ENCODE measurements at regions not wholly inside any gene's neighbourhood (a gene's known extent, or its start where the extent isn't known, plus 50 kb on each side); places are given as distances from the start of the nearest gene placed in this dataset.

DNA sequence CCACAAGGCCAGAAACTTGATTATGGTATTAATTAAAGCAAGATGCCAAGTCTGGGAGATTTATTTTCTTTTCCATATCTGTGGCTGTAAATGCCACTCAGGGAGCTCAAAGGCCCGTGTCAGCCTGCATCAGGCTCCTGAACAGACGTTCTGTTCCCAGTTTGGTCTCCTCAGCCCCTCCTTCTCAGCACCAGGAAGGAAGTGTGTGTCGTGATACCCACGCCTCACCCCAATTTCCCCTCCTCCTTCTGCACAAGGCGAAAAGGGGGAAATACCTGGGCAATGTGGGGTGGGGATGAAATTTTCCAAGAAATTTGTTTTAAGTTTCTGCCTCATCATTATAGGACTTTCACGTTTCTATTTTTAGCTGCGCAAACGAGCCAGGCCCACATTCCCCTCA, 112.0 kb downstream of the SYF2 start:
- H3K79me2 ChIP-seq (replicated peaks; ENCODE audit: insufficient read depth, low read length): no peaks in the 10 kb centered on the region
- no peak for TF ChIP-seq TAF1 (IDR thresholded peaks at IDR 0.05; ENCODE audit: low read depth)
- TF ChIP-seq SMC3 (conservative IDR thresholded peaks at IDR 0.05; ENCODE audit: poor library complexity): no peak
- TF ChIP-seq RAD21 (conservative IDR thresholded peaks at IDR 0.05): no peak
- TF ChIP-seq EP300 (conservative IDR thresholded peaks at IDR 0.05; ENCODE audit: poor library complexity, severe bottlenecking): no peak
- TF ChIP-seq POLR2AphosphoS5 (IDR thresholded peaks at IDR 0.05): no peak
- no peak for TF ChIP-seq MXI1 (conservative IDR thresholded peaks at IDR 0.05; ENCODE audit: poor library complexity, severe bottlenecking)
- no peak for TF ChIP-seq EZH2 (IDR thresholded peaks at IDR 0.05; ENCODE audit: borderline replicate concordance, insufficient read depth, low read length, poor library complexity, severe bottlenecking)
- TF ChIP-seq, protein P1, sequence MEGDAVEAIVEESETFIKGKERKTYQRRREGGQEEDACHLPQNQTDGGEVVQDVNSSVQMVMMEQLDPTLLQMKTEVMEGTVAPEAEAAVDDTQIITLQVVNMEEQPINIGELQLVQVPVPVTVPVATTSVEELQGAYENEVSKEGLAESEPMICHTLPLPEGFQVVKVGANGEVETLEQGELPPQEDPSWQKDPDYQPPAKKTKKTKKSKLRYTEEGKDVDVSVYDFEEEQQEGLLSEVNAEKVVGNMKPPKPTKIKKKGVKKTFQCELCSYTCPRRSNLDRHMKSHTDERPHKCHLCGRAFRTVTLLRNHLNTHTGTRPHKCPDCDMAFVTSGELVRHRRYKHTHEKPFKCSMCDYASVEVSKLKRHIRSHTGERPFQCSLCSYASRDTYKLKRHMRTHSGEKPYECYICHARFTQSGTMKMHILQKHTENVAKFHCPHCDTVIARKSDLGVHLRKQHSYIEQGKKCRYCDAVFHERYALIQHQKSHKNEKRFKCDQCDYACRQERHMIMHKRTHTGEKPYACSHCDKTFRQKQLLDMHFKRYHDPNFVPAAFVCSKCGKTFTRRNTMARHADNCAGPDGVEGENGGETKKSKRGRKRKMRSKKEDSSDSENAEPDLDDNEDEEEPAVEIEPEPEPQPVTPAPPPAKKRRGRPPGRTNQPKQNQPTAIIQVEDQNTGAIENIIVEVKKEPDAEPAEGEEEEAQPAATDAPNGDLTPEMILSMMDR (IDR thresholded peaks at IDR 0.05; ENCODE audit: poor library complexity, severe bottlenecking): no peak
- TF ChIP-seq, protein P2, sequence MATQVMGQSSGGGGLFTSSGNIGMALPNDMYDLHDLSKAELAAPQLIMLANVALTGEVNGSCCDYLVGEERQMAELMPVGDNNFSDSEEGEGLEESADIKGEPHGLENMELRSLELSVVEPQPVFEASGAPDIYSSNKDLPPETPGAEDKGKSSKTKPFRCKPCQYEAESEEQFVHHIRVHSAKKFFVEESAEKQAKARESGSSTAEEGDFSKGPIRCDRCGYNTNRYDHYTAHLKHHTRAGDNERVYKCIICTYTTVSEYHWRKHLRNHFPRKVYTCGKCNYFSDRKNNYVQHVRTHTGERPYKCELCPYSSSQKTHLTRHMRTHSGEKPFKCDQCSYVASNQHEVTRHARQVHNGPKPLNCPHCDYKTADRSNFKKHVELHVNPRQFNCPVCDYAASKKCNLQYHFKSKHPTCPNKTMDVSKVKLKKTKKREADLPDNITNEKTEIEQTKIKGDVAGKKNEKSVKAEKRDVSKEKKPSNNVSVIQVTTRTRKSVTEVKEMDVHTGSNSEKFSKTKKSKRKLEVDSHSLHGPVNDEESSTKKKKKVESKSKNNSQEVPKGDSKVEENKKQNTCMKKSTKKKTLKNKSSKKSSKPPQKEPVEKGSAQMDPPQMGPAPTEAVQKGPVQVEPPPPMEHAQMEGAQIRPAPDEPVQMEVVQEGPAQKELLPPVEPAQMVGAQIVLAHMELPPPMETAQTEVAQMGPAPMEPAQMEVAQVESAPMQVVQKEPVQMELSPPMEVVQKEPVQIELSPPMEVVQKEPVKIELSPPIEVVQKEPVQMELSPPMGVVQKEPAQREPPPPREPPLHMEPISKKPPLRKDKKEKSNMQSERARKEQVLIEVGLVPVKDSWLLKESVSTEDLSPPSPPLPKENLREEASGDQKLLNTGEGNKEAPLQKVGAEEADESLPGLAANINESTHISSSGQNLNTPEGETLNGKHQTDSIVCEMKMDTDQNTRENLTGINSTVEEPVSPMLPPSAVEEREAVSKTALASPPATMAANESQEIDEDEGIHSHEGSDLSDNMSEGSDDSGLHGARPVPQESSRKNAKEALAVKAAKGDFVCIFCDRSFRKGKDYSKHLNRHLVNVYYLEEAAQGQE (IDR thresholded peaks at IDR 0.05; ENCODE audit: borderline replicate concordance): no peak
- H3K9ac ChIP-seq (ENCODE audit: low read length): no peak overlapping the region
- no peaks in the 10 kb centered on the region for H3K27me3 ChIP-seq (ENCODE audit: insufficient read depth, low read depth, low read length)
- H2AFZ ChIP-seq (ENCODE audit: low read depth, low read length): no peak overlapping the region
- no peaks in the 10 kb centered on the region for H3K9me3 ChIP-seq (ENCODE audit: low read length)
- H4K20me1 ChIP-seq (ENCODE audit: insufficient read depth): no peaks in the 10 kb centered on the region
- no peaks in the 10 kb centered on the region for H3K36me3 ChIP-seq (ENCODE audit: insufficient read depth, low read length)
- H3F3A ChIP-seq (ENCODE audit: insufficient read depth, low read length, poor library complexity, severe bottlenecking): no peaks in the 10 kb centered on the region
- no peaks in the 10 kb centered on the region for H3K9me2 ChIP-seq (ENCODE audit: insufficient read depth, low read length)
- H3K4me2 ChIP-seq (ENCODE audit: low read length): no peak overlapping the region
- no peak overlapping the region for H3K27ac ChIP-seq (ENCODE audit: low read length)
- no peak overlapping the region for H3K4me3 ChIP-seq (ENCODE audit: low read length)

DNA sequence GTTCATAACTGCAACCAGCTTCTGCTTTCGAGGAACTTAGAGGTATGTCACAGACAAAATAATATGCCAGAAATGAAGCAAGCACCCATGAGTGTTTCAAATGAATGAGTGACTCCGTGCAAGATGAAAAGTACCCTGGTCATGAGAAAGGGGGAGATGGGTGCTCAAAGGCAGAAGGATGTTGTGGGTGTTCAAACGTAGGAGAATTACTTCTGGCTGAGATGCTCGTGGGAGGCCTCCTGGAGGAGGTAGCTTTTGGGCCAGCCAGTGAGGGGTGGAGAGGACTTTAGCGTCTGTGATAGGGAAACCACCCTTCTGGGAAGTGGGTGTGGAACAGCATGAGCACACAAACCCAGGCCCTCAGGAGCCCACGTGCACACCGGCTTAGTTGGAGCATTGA, 113.8 kb downstream of the SYF2 start:
- Histone ChIP-seq H3K4me3 (ENCODE audit: low read length) (no peak overlapping the region), H3K27me3 (ENCODE audit: insufficient read depth, low read depth, low read length) (no peaks in the 10 kb centered on the region), H3F3A (ENCODE audit: insufficient read depth, low read length, poor library complexity, severe bottlenecking) (no peaks in the 10 kb centered on the region), H3K9me2 (ENCODE audit: insufficient read depth, low read length) (no peaks in the 10 kb centered on the region), H3K4me2 (ENCODE audit: low read length) (no peak overlapping the region), H2AFZ (ENCODE audit: low read depth, low read length) (no peak overlapping the region), H3K27ac (ENCODE audit: low read length) (no peak overlapping the region), H3K36me3 (ENCODE audit: insufficient read depth, low read length) (no peaks in the 10 kb centered on the region), H3K79me2 (replicated peaks; ENCODE audit: insufficient read depth, low read length) (no peaks in the 10 kb centered on the region), H3K9me3 (ENCODE audit: low read length) (no peaks in the 10 kb centered on the region), H4K20me1 (ENCODE audit: insufficient read depth) (no peaks in the 10 kb centered on the region), H3K9ac (ENCODE audit: low read length) (no peak overlapping the region)
- no peak for TF ChIP-seq SMC3 (conservative IDR thresholded peaks at IDR 0.05; ENCODE audit: poor library complexity)
